Duodenal mucosa (tissue), 2 donors: ENCODE measurements at regions not wholly inside any gene's neighbourhood (a gene's known extent, or its start where the extent isn't known, plus 50 kb on each side); places are given as distances from the start of the nearest gene placed in this dataset.

Source experiments
- H3K27ac ChIP-seq: one replicate; pipeline ENCODE4 v1.7.0; 2013; ENCODE audit warnings: low read depth, low read length
- H3K27me3 ChIP-seq, 2 donors: one replicate each; pipeline ENCODE4 v1.7.0; 2013; ENCODE audit warnings: low read length in 2 of 2, control low read depth in 1 of 2; ENCODE audit not compliant: insufficient read depth in 2 of 2, control insufficient read depth in 1 of 2
- H3K36me3 ChIP-seq, 2 donors: one replicate each; pipeline ENCODE4 v1.7.0; 2013; ENCODE audit warnings: low read length in 2 of 2, control low read depth in 1 of 2; ENCODE audit not compliant: insufficient read depth in 2 of 2, control insufficient read depth in 1 of 2
- H3K4me1 ChIP-seq, 2 donors: one replicate each; pipeline ENCODE4 v1.7.0; 2013; ENCODE audit warnings: low read length in 2 of 2, control low read depth in 1 of 2; ENCODE audit not compliant: insufficient read depth in 2 of 2, control insufficient read depth in 1 of 2
- H3K4me3 ChIP-seq, 2 donors: one replicate each; pipeline ENCODE4 v1.7.0; 2013; ENCODE audit warnings: low read length in 2 of 2, low read depth in 1 of 2
- H3K9ac ChIP-seq, 2 donors: one replicate each; pipeline ENCODE4 v1.7.0; 2013; ENCODE audit warnings: low read length in 2 of 2, low read depth in 1 of 2
- H3K9me3 ChIP-seq, 2 donors: one replicate each; pipeline ENCODE4 v1.7.0; 2013; ENCODE audit warnings: low read length in 2 of 2, control low read depth in 1 of 2; ENCODE audit not compliant: control insufficient read depth in 1 of 2

GRCh38 chr6:22784601-22785410, 215.4 kb downstream of the HDGFL1 start:
- no peaks in the 10 kb centered on the region for H3K9me3 ChIP-seq
- no peak overlapping the region for H3K27ac ChIP-seq
- H3K27me3 ChIP-seq = no peaks in the 10 kb centered on the region
- no peaks in the 10 kb centered on the region for H3K36me3 ChIP-seq
- H3K9ac ChIP-seq = no peak overlapping the region
- no peak overlapping the region for H3K4me3 ChIP-seq
- H3K4me1 ChIP-seq = no peaks in the 10 kb centered on the region

- Histone ChIP-seq H3K9ac (no peak overlapping the region), H3K4me1 (no peaks in the 10 kb centered on the region), H3K27me3 (no peaks in the 10 kb centered on the region), H3K36me3 (no peaks in the 10 kb centered on the region), H3K27ac (no peak overlapping the region), H3K9me3 (no peaks in the 10 kb centered on the region), H3K4me3 (no peak overlapping the region)
These were observed 218.7 kb downstream of the HDGFL1 start for GRCh38 chr6:22788038-22788437.

- no peak overlapping the region for H3K9ac ChIP-seq
- H3K27me3 ChIP-seq = no peaks in the 10 kb centered on the region
- H3K36me3 ChIP-seq = no peaks in the 10 kb centered on the region
- H3K4me3 ChIP-seq = no peak overlapping the region
- peaks cover 0 to under 1% of the 10 kb centered on the region in 2 donors for H3K9me3 ChIP-seq
- no peak overlapping the region for H3K27ac ChIP-seq
- no peaks in the 10 kb centered on the region for H3K4me1 ChIP-seq
These were observed 219.9 kb downstream of the HDGFL1 start for GRCh38 chr6:22789315-22789714.

GRCh38 chr6:22794844-22795243, 225.5 kb downstream of the HDGFL1 start:
- Histone ChIP-seq H3K36me3 (no peaks in the 10 kb centered on the region), H3K9ac (no peak overlapping the region), H3K4me1 (no peaks in the 10 kb centered on the region), H3K27me3 (no peaks in the 10 kb centered on the region), H3K27ac (no peak overlapping the region), H3K9me3 (peaks cover 5 to 9% of the 10 kb centered on the region in 2 donors), H3K4me3 (no peak overlapping the region)

- Histone ChIP-seq H3K27ac (no peak overlapping the region), H3K4me3 (no peak overlapping the region), H3K9ac (no peak overlapping the region), H3K9me3 (no peaks in the 10 kb centered on the region), H3K36me3 (no peaks in the 10 kb centered on the region), H3K27me3 (no peaks in the 10 kb centered on the region), H3K4me1 (no peaks in the 10 kb centered on the region)
These were observed 231.1 kb downstream of the HDGFL1 start for GRCh38 chr6:22800451-22800850.

- H3K4me1 ChIP-seq = no peaks in the 10 kb centered on the region
- H3K4me3 ChIP-seq = no peak overlapping the region
- no peak overlapping the region for H3K9ac ChIP-seq
- no peaks in the 10 kb centered on the region for H3K9me3 ChIP-seq
- no peaks in the 10 kb centered on the region for H3K36me3 ChIP-seq
- no peaks in the 10 kb centered on the region for H3K27me3 ChIP-seq
- no peak overlapping the region for H3K27ac ChIP-seq
These were observed 232.5 kb downstream of the HDGFL1 start for GRCh38 chr6:22801831-22802230.

- H3K4me1 ChIP-seq = no peaks in the 10 kb centered on the region
- H3K9me3 ChIP-seq = no peaks in the 10 kb centered on the region
- H3K9ac ChIP-seq = no peak overlapping the region
- H3K36me3 ChIP-seq = no peaks in the 10 kb centered on the region
- no peak overlapping the region for H3K27ac ChIP-seq
- no peak overlapping the region for H3K4me3 ChIP-seq
- H3K27me3 ChIP-seq = no peaks in the 10 kb centered on the region
These were observed 235.4 kb downstream of the HDGFL1 start for GRCh38 chr6:22804620-22805261.

- H3K9me3 ChIP-seq = no peaks in the 10 kb centered on the region
- H3K9ac ChIP-seq = no peak overlapping the region
- H3K27me3 ChIP-seq = no peaks in the 10 kb centered on the region
- no peaks in the 10 kb centered on the region for H3K36me3 ChIP-seq
- H3K4me3 ChIP-seq = no peak overlapping the region
- no peak overlapping the region for H3K27ac ChIP-seq
- no peaks in the 10 kb centered on the region for H3K4me1 ChIP-seq
These were observed 237.9 kb downstream of the HDGFL1 start for GRCh38 chr6:22807261-22807660.

GRCh38 chr6:22807818-22808217, 238.5 kb downstream of the HDGFL1 start:
- no peaks in the 10 kb centered on the region for H3K9me3 ChIP-seq
- H3K9ac ChIP-seq = no peak overlapping the region
- no peaks in the 10 kb centered on the region for H3K36me3 ChIP-seq
- no peaks in the 10 kb centered on the region for H3K27me3 ChIP-seq
- H3K4me3 ChIP-seq = no peak overlapping the region
- no peak overlapping the region for H3K27ac ChIP-seq
- H3K4me1 ChIP-seq = no peaks in the 10 kb centered on the region

GRCh38 chr6:22808466-22808865, 239.1 kb downstream of the HDGFL1 start:
- H3K4me1 ChIP-seq = no peaks in the 10 kb centered on the region
- H3K27ac ChIP-seq = no peak overlapping the region
- H3K4me3 ChIP-seq = no peak overlapping the region
- no peaks in the 10 kb centered on the region for H3K27me3 ChIP-seq
- H3K36me3 ChIP-seq = no peaks in the 10 kb centered on the region
- H3K9me3 ChIP-seq = no peaks in the 10 kb centered on the region
- H3K9ac ChIP-seq = no peak overlapping the region
